ENCODE measurements at regions not wholly inside any gene's neighbourhood (a gene's known extent, or its start where the extent isn't known, plus 50 kb on each side); places are given as distances from the start of the nearest gene placed in this dataset.

GRCh38 chr4:7131498-7132031 is 60.8 kb upstream of the SORCS2 start:
- DNase-seq (ENCODE audit: low read depth, low spot score), result no peak
- H3K27me3 ChIP-seq (ENCODE audit: insufficient read depth, insufficient read length), result no peaks in the 10 kb centered on the region
- no peak overlapping the region for H3K4me3 ChIP-seq (ENCODE audit: insufficient read length, low read depth)
- H3K9me3 ChIP-seq (ENCODE audit: insufficient read depth, low read length), result 0 out of 2 replicates have a peak, but pooled peaks cover 7% of the 10 kb centered on the region
- TF ChIP-seq SUZ12 (IDR thresholded peaks at IDR 0.05; ENCODE audit: extremely low read depth, insufficient read depth, insufficient read length) (no peak), ZNF274 (IDR thresholded peaks at IDR 0.05; ENCODE audit: low read depth, low read length) (no peak), YY1 (IDR thresholded peaks at IDR 0.05; ENCODE audit: insufficient read depth, insufficient read length) (no peak)
- no peaks in the 10 kb centered on the region for H3K36me3 ChIP-seq (ENCODE audit: insufficient read depth, insufficient read length, low read length)
- no peak overlapping the region for H3K9ac ChIP-seq (ENCODE audit: insufficient read length, low read depth)
- H3K4me1 ChIP-seq (ENCODE audit: insufficient read depth, insufficient read length), result peaks cover 14% of the 10 kb centered on the region

- Histone ChIP-seq H3K4me1 (ENCODE audit: insufficient read depth, insufficient read length) (peaks cover 12% of the 10 kb centered on the region), H3K9me3 (ENCODE audit: insufficient read depth, low read length) (0 out of 2 replicates have a peak, but pooled peaks cover 7% of the 10 kb centered on the region), H3K36me3 (ENCODE audit: insufficient read depth, insufficient read length, low read length) (no peaks in the 10 kb centered on the region), H3K4me3 (ENCODE audit: insufficient read length, low read depth) (no peak overlapping the region), H3K27me3 (ENCODE audit: insufficient read depth, insufficient read length) (no peaks in the 10 kb centered on the region), H3K9ac (ENCODE audit: insufficient read length, low read depth) (no peak overlapping the region)
- TF ChIP-seq SUZ12 (IDR thresholded peaks at IDR 0.05; ENCODE audit: extremely low read depth, insufficient read depth, insufficient read length) (no peak), YY1 (IDR thresholded peaks at IDR 0.05; ENCODE audit: insufficient read depth, insufficient read length) (no peak), ZNF274 (IDR thresholded peaks at IDR 0.05; ENCODE audit: low read depth, low read length) (no peak)
- DNase-seq (ENCODE audit: low read depth, low spot score), result no peak
These were observed 61.6 kb upstream of the SORCS2 start for GRCh38 chr4:7130621-7131211.

- H3K9ac ChIP-seq (ENCODE audit: insufficient read length, low read depth), result no peak overlapping the region
- no peak overlapping the region for H3K4me3 ChIP-seq (ENCODE audit: insufficient read length, low read depth)
- H3K9me3 ChIP-seq (ENCODE audit: insufficient read depth, low read length), result 0 out of 2 replicates have a peak, but pooled peaks cover 7% of the 10 kb centered on the region
- H3K27me3 ChIP-seq (ENCODE audit: insufficient read depth, insufficient read length), result no peaks in the 10 kb centered on the region
- H3K36me3 ChIP-seq (ENCODE audit: insufficient read depth, insufficient read length, low read length), result no peaks in the 10 kb centered on the region
- no peak for TF ChIP-seq YY1 (IDR thresholded peaks at IDR 0.05; ENCODE audit: insufficient read depth, insufficient read length)
- TF ChIP-seq ZNF274 (IDR thresholded peaks at IDR 0.05; ENCODE audit: low read depth, low read length), result no peak
- no peak for TF ChIP-seq SUZ12 (IDR thresholded peaks at IDR 0.05; ENCODE audit: extremely low read depth, insufficient read depth, insufficient read length)
- DNase-seq (ENCODE audit: low read depth, low spot score), result no peak
- H3K4me1 ChIP-seq (ENCODE audit: insufficient read depth, insufficient read length), result peaks cover 13% of the 10 kb centered on the region
These were observed 62.2 kb upstream of the GRPEL1 start for GRCh38 chr4:7129871-7130620.

GRCh38 chr4:7128644-7129043 is 60.8 kb upstream of the GRPEL1 start:
- Histone ChIP-seq H3K9ac (ENCODE audit: insufficient read length, low read depth) (no peak overlapping the region), H3K4me1 (ENCODE audit: insufficient read depth, insufficient read length) (peaks cover 14% of the 10 kb centered on the region), H3K4me3 (ENCODE audit: insufficient read length, low read depth) (no peak overlapping the region), H3K36me3 (ENCODE audit: insufficient read depth, insufficient read length, low read length) (no peaks in the 10 kb centered on the region), H3K27me3 (ENCODE audit: insufficient read depth, insufficient read length) (no peaks in the 10 kb centered on the region), H3K9me3 (ENCODE audit: insufficient read depth, low read length) (0 out of 2 replicates have a peak, but pooled peaks cover 7% of the 10 kb centered on the region)
- no peak for DNase-seq (ENCODE audit: low read depth, low spot score)
- TF ChIP-seq YY1 (IDR thresholded peaks at IDR 0.05; ENCODE audit: insufficient read depth, insufficient read length) (no peak), SUZ12 (IDR thresholded peaks at IDR 0.05; ENCODE audit: extremely low read depth, insufficient read depth, insufficient read length) (no peak), ZNF274 (IDR thresholded peaks at IDR 0.05; ENCODE audit: low read depth, low read length) (no peak)

DNA sequence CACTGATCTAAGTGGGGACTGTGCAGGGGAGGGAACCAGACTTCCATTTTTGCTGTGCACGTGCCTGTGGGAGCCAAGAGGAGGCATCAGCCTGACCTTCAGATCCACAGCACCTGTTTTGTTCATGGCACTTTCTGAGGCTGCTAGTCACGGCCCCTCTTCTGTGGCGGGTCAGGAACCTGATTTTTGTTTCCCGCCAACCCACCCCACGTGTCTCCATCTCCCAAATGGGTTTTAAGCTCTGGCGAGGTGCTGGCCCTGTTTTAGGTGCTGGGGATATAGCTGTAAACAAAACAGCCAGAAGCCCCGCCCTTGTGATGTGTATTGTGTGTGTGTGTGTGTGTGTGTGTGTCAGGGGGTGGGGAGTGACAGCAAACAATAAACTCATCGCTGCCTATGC is 60.4 kb upstream of the GRPEL1 start:
- no peaks in the 10 kb centered on the region for H3K27me3 ChIP-seq (ENCODE audit: insufficient read depth, insufficient read length)
- no peak overlapping the region for H3K9ac ChIP-seq (ENCODE audit: insufficient read length, low read depth)

DNA sequence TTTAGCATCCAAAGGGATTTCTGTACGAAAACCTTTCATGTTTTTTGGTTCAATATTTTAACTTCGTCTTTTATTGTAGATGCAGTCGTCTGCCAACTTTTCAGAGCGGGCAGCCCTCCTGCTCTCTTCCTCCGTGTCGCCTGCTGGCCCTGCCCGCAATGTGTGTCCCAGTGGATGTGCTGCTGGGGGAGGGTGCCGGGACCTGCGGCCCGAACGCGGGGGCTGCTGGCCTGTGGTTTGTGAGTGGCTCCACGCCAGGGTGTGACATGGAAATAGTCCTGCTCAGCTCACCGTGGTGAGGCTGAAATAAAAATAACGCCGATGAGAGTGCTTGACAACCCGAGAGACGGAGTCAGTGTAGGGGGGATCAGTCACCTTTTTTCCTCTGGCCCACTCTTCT is 59.7 kb upstream of the GRPEL1 start:
- H3K4me3 ChIP-seq (ENCODE audit: insufficient read length, low read depth), result no peak overlapping the region
- no peaks in the 10 kb centered on the region for H3K9me3 ChIP-seq (ENCODE audit: insufficient read depth, low read length)
- H3K4me1 ChIP-seq (ENCODE audit: insufficient read depth, insufficient read length), result peaks cover 17% of the 10 kb centered on the region
- DNase-seq (ENCODE audit: low read depth, low spot score), result no peak
- no peak overlapping the region for H3K9ac ChIP-seq (ENCODE audit: insufficient read length, low read depth)
- H3K27me3 ChIP-seq (ENCODE audit: insufficient read depth, insufficient read length), result no peaks in the 10 kb centered on the region
- TF ChIP-seq SUZ12 (IDR thresholded peaks at IDR 0.05; ENCODE audit: extremely low read depth, insufficient read depth, insufficient read length) (no peak), ZNF274 (IDR thresholded peaks at IDR 0.05; ENCODE audit: low read depth, low read length) (no peak), YY1 (IDR thresholded peaks at IDR 0.05; ENCODE audit: insufficient read depth, insufficient read length) (no peak)
- H3K36me3 ChIP-seq (ENCODE audit: insufficient read depth, insufficient read length, low read length), result no peaks in the 10 kb centered on the region

More for the DNA sequence above, 60.4 kb upstream of the GRPEL1 start:
- Histone ChIP-seq H3K9me3 (ENCODE audit: insufficient read depth, low read length) (0 out of 2 replicates have a peak, but pooled peaks cover 6% of the 10 kb centered on the region), H3K4me1 (ENCODE audit: insufficient read depth, insufficient read length) (peaks cover 14% of the 10 kb centered on the region), H3K4me3 (ENCODE audit: insufficient read length, low read depth) (no peak overlapping the region), H3K36me3 (ENCODE audit: insufficient read depth, insufficient read length, low read length) (no peaks in the 10 kb centered on the region)
- DNase-seq (ENCODE audit: low read depth, low spot score), result no peak
- no peak for TF ChIP-seq YY1 (IDR thresholded peaks at IDR 0.05; ENCODE audit: insufficient read depth, insufficient read length)
- TF ChIP-seq SUZ12 (IDR thresholded peaks at IDR 0.05; ENCODE audit: extremely low read depth, insufficient read depth, insufficient read length), result no peak
- no peak for TF ChIP-seq ZNF274 (IDR thresholded peaks at IDR 0.05; ENCODE audit: low read depth, low read length)

DNA sequence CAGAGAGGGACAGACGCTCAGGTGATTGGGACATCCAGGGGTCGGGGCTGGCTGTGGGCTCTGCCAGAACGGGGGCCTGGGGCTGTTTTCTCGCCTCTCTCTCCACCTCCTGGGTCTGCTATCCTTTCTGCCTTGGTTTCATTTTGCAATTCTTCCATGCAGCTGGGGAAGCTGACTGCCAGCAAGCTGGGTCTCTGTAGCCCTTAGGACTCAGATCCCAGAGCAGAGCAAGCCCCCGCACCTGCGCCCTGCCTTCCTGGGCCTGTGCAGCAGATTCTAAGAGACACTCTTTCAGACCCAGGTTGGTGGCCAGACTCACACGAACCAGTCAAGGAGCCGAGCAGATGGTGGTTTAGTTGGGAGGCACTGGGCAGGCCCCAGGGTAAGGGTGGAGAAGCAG is 59.1 kb upstream of the GRPEL1 start:
- no peaks in the 10 kb centered on the region for H3K9me3 ChIP-seq (ENCODE audit: insufficient read depth, low read length)
- no peaks in the 10 kb centered on the region for H3K27me3 ChIP-seq (ENCODE audit: insufficient read depth, insufficient read length)

More for the DNA sequence above, 59.1 kb upstream of the GRPEL1 start:
- DNase-seq (ENCODE audit: low read depth, low spot score), result no peak
- TF ChIP-seq YY1 (IDR thresholded peaks at IDR 0.05; ENCODE audit: insufficient read depth, insufficient read length), result no peak
- TF ChIP-seq ZNF274 (IDR thresholded peaks at IDR 0.05; ENCODE audit: low read depth, low read length), result no peak
- TF ChIP-seq SUZ12 (IDR thresholded peaks at IDR 0.05; ENCODE audit: extremely low read depth, insufficient read depth, insufficient read length), result no peak
- peaks cover 20% of the 10 kb centered on the region for H3K4me1 ChIP-seq (ENCODE audit: insufficient read depth, insufficient read length)
- no peaks in the 10 kb centered on the region for H3K36me3 ChIP-seq (ENCODE audit: insufficient read depth, insufficient read length, low read length)
- no peak overlapping the region for H3K4me3 ChIP-seq (ENCODE audit: insufficient read length, low read depth)
- no peak overlapping the region for H3K9ac ChIP-seq (ENCODE audit: insufficient read length, low read depth)

Data from NT2/D1 (cell line).